HG02623 (cell line): ENCODE measurements at regions not wholly inside any gene's neighbourhood (a gene's known extent, or its start where the extent isn't known, plus 50 kb on each side); places are given as distances from the start of the nearest gene placed in this dataset.
"Not testable (repeated sequence)": the region's sequence is repeated elsewhere in the genome, so short reads cannot be mapped to it uniquely, and the experiment has no call there.

ENCODE experiments used
- ATAC-seq: cut with Tn5 transposase; IDR thresholded peaks from one replicate; pipeline ENCODE4 v1.9.1; 2021; ENCODE audit warnings: moderate library complexity; ENCODE audit not compliant: unreplicated experiment

DNA sequence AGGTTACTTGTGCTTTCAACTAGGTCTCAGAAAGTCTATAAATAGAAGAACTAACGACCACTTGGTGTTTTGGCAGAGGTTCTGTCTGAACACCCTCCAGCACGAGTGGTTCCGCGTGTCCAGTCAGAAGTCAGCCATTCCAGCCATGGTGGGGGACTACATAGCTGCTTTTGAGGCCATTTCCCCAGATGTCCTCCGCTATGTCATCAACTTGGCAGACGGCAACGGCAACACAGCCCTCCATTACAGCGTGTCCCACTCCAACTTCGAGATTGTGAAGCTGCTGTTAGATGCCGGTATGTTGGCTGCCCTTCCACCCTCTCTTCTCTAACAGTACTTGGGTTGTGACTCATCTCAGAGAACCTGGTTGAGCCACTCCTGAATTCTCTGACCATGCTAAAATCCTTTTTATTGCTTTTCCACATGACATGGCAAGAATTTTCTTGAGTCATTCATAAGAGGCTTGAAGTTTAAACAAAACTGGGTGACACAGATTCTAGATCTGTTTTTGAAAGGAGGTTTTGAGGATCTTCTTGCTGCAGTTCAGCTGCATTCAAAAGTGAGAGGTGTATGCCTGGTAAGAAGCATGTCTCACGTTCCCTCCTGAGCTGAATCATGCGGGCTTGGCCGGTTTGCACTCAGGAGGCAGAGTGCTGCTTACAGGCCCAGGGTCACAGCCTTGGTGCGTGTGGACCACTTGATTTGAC is 103.1 kb upstream of the DMRT1 start:
- ATAC-seq = no peak

DNA sequence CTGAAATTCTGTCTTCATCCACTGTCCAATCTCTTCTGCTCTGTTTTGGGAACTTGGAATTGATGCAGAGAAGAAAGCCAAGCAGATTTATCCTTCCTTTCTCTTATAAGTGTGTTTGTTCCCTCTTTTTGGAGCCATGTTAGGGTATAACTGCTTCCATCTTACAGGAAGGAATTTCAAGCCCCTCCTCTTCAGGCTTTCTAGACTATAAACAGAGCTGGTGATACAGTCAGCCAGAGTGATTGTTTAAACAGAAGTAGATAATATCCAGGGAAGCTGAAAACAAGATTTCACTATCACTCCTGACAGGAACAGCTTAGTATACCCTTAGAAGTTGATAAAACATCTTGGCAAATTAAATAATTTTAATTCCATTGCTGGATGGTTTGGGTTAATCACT is 102.1 kb upstream of the DMRT1 start:
- ATAC-seq = no peak

DNA sequence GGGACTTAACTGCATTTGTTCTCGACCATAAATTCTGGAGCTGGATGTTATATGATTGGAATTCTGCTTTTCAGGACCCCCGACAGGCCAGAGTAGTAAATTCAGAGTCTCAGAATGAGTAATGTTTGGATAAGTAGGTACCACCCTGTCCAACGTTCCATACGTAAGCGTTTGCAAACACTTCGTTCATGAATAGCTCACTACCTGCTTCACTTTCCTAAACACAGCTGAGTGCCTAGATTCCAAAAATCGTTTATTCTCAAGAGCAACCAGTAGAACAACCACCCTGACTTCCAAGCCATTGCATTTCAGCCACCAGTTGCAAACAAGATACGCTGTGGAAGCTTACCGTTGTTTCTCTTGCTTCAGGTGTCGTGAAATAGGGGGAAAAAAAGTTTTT is 101.3 kb upstream of the DMRT1 start:
- ATAC-seq = no peak

DNA sequence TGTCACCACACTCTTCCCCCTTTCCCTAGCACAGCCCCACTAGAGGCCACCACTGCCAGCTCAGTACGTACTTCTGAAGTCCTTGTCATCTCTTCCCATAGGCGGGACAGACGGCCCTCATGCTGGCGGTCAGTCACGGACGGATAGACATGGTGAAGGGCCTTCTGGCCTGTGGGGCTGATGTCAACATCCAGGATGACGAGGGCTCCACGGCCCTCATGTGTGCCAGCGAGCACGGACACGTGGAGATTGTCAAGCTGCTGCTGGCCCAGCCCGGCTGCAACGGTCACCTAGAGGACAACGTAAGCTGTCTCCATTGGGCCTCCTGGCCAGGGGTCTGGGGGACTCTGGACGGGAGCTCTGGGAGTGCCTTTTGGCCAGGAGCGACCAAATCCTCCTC is 99.4 kb upstream of the DMRT1 start:
- no peak for ATAC-seq

DNA sequence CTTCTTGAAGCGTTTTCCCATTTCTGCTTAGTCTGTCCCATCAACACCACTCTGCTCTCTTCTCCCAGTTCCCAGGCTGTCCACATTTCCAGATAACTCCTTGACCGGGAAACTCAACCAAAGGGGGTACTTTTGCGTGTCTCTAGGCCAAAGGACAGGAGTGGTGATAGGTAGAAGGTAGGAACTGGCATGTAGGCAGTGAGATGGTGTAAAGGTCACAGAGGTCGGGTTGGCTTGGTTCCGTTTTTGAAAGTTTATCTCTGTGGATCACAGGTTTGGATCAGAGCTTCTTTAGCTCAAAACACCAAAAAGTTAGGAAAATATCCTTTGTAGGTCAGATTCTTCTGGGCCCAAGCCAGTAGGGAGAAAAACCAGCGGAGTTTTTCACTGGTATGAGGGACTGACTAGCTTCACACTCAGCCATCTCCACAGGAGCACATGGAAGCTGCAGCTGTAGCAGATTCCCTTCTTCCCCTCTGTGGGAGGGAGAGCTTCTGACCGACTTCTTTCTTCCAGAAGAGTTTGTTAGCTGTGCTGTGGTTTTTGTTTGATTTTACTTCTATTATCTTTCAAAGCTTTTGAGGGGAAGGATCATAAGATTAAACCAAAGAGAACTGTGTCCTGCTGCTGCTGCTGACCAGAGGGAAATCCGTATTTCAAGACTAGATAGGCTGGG is 98.4 kb upstream of the DMRT1 start:
- ATAC-seq = no peak

DNA sequence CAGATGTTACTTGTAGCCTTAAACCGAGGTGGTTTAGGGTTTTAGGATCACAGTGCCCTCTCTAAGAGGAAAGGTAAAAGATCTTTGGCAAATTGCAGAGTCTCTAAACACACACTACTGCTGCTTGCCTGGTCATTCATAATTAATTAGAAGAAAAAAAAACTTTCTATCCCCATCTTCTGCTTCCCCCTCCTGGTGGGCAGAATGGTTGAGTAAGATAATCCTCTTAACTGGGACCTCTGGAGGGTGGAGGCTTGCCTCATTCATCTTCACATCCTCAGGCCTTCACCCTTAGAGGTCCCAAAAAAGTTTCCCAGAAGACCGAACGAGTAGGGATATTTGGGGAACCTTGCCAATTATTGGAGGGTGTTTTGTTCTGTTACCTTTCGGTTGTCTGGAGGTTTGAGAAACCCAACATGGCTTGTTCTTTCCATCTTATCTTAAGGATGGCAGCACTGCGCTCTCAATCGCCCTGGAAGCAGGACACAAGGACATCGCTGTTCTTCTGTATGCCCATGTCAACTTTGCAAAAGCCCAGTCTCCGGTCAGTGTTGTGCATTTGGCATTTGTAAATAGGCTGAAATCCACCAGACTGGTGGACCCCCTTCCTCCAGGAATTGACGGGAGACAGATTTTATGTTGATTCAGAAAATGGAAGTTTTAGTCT is 97.3 kb upstream of the DMRT1 start:
- no peak for ATAC-seq

DNA sequence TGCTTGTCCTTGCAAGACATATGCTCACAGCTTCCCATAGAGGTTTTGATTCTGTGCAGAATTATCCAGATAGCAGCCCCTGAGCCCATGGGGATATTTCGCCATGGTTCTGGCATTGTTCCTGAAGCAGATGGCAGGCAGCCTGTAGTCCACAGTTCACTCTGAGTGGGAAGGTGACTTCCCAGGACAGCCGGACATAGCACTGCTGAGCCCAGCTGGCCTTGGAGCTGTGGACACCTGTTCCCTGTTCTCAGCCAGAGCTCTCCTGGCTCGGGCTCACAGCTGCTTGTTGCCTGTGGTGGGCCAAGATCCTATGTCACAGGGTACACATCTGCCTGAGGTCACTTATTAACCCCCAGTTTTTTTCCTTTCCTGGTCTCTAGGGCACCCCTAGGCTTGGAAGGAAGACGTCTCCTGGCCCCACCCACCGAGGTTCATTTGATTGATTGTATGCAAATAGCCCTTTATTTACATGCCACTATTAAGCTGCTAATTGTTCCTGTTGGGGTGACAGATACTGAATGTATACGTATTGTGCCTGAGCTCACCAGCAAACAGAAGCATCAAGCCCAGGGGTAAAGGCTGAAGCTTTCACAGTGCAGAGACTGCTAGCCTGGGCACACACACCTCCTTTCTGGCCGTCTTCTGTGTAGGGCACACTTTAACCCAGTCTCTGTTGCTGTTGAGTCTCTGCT is 96.6 kb upstream of the DMRT1 start:
- ATAC-seq = no peak

DNA sequence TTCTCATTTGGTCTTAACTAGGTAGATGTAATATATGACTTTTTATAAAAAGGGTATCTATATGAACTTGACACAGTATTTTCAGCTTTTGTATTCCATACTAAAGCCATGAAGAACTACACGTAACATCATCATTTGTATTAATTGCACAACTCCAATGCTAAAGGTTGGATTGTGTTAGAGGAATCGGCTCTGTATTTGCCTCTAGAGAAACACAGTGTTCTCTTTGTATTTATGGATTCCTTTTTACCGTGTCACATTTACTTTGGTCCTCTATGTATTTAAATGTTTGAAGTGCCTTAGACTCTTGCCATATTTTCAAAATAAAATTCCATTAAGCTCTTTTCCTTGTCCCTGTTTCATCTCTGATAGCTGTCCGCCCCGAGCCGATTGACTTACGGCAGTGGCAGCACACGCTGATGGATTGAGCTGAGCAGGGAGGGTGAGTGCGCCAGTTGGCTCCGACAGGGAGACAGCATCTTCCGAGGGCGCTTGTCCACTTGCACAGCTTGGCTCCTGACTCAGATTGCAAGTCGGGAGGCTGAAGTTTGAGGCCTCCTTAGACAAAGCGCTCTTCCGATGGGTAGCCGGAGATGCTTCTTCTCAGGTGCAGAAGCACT is 95.6 kb upstream of the DMRT1 start:
- no peak for ATAC-seq

DNA sequence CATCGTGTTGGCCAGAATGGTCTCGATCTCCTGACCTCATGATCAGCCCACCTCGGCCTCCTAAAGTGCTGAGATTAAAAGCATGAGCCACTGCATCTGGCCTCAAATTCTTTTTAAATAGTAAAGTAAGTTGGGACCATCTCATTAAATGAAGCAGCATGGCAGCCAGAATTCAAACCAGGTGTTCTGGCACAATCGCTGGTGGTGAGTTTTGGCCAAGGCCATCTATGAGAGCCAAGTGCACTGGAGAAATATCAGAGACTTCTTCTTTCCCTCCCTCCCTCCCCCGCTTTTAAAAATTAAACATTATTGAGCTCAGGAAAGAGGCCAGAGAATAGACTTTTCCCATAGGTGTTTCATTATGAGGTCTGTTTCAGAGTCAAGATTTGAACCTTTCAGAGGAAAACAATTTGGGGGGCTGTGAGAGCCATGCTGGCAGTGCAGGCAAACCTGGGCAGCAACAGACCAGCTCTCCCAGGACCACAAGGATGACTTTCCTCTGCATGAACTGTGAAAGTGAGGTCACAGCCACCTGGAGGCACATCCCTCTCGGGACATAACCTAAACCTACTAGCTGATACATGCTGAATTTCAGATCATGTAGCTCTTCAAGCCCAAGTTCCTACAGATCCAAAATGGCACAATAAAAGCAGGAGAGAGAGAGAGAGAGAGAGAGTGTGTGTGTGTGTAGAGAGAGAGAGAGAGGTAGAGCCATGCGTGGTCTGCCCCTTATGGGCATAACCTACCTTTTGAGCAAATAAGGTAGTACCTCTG is 94.6 kb upstream of the DMRT1 start:
- no peak for ATAC-seq

DNA sequence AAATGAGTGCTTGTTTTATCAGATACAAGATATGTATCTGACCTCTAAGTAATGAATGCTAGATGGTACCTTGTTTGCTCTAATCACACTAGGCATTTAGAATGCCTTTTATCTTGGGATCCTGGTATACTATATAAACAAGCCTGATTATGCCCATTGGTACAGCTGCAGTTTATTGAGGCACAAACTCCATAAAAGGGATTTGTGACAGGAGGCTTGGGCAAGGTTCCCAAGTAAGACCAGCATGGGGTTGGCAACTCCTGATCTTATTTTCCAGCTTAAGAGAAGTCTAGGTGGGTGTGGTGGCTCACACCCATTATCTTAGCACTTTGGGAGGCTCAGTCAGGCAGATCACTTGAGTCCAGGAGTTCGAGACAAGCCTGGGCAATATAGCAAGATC is 93.9 kb upstream of the DMRT1 start:
- ATAC-seq = no peak

DNA sequence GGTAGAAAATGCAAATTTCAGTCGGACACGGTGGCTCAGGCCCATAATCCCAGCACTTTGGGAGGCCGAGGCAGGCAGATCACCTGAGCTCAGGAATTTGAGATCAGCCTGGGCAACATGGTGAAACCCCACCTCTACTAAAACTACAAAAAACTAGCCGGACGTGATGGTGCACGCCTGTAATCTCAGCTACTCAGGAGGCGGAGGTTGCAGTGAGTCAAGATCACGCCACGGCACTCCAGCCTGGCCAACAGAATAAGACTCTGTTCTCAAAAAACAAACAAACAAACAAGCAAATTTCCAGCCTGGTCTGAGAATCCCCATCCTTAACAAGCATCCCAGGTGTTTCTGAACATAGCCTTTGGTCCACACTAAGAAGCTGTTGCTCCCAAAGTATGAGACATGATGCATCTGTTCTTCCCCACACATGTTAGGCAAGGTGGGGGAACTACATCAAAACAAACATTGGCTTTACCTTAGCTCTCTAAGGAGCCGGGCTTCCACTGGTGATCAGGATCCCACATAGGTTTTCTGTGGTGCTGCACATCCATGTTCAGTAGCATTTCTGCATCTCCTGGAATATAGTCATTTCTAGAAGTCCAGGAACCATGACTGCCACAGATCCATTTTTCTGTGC is 92.5 kb upstream of the DMRT1 start:
- no peak for ATAC-seq

DNA sequence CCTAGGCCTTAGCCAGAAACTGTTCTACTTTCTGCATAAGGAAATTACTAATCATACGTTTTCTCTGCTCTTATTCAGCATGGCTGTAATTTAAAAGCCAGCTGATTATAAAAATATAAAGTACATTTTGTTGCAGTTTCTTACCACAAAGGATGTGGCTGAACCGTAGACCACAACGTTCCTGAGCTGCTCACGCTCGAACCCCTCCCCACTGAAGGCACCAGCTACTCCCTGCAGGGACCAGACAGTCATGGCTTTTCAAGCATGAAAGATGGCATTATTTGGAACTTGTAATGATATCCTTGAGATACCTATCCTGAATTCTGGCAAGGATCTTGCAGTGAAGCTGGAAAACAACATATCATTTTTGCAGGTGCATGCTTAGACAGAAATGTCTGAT is 91.8 kb upstream of the DMRT1 start:
- no peak for ATAC-seq

DNA sequence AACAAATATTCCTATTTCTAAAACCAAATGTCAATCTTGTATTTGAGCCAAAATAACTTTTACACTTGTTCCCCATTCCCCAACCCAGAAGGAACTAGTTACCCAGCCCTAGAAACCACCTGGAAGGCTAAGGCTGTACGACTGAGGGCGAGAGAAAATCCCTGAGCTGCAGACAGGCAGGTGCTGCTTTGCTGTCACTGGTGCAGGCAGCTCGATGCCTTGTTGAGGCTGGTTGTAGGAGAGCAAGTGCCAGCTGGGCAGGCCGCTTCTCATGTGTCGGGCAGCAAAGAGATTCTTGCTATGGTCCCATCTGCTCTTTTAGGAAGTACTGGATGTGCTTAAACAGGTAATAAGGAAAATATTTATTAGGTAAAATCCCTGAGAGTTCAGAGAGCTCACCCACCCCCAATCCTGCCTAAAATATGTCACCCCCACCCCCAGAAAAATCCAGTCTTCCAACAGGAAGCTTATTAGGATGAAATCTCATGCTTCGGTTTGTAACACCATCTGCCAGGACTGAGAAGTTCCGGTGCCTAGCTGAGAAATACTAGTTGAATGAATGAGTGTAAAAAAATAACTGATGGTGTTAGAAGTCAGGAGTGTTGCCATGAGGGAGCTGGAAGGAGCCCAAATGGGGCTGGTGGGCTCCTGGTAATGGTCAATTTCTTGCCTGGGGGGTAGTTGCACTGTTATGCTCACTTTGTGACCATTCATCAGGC is 91.1 kb upstream of the DMRT1 start:
- ATAC-seq = peak; percentile 3

DNA sequence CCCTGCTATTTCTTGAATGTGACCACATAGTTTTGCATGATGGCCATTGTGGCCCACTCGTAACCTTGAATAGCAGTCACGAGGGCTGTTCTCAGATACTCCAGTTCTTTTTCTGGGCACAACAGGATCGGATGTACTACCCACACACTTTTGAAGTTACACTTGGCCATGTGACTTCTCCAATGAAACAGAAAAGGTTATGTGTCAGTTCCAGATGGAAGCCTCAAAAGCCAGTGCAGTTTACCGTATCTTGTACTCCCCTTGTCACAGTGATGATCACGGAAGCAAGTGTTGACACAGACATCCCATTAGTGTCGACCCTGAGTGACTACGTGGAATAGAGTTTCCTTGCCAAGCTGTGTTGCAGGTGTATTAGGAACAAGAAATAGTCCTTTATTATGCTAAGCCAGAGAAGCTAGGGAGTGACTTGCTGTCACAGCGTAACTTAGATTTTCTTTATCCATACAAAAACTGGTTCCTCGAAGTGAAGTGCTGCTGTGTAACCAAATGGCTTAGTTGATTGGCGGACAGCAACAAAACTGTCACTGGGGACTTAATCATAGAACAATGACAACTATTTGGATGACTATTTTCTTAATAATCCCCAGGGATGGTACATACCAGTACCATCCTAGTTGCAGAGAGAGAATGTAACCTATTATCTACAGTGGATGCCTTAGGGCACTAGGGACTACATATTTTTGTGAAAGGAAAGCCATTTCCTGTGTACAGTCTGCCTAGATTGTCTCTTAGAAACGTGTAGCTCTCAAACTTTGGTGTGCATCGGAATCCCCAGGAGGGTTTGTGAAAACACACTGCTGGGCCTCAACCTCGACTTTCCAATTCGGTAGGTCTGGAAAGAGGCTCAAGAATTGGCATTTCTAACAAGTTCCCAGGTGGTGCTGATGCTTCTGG is 90.1 kb upstream of the DMRT1 start:
- peak; percentile 79 for ATAC-seq

DNA sequence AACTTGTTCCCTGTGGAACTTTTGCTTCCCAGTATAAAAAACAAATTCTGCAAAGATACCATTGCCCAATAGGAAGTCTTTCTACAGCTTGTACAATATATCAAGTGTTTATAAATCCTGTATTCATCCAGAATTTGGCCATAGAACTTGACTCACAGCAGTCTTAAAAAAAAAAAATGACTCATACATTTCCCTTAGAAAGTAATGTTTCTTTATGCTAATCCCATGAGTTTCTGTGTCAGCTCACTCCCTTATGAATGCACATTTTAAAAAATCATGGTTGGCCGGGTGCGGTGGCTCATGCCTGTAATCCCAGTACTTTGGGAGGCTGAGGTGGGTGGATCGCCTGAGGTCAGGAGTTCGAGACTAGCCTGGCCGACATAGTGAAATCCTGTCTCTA is 89.3 kb upstream of the DMRT1 start:
- no peak for ATAC-seq

DNA sequence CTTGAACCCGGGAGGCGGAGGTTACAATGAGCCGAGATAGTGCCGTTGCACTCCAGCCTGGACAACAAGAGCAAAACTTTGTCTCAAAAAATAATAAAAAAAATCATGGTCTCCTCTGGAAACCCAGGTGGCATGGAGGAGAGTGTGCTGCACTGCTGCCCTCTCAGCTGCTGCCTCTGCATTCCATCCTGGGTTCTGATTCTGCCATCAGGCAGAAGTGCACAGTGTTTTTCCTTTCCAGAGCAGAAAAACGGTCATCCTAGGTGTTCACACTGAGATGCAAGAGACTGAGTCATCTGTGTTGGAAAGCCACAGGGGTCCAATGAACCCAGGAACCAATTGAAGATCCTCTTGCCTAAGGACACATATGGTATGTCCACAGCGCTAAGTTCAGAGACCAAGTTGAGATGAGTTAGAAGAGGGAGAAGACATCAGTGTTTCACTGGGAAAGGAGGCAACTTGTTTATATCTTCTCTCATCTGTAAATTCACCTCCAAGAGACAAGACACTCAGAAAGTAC is 88.8 kb upstream of the DMRT1 start:
- no peak for ATAC-seq

DNA sequence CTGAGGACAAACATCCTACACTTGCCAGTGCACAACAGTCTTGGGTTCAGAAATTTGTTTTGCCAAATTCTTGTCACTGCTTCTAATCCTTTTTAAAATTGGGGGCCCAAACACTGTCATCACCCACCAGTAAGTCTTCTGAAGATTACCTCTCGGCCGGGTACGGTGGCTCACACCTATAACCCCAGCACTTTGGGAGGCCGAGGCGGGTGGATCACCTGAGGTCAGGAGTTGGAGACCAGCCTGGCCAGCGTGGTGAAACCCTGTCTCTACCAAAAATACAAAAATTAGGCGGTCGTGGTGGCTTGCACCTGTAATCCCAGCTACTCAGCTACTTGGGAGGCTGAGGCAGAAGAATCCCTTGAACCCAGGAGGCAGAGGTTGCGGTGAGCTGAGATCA is 87.8 kb upstream of the DMRT1 start:
- not testable (repeated sequence) for ATAC-seq
